ENCODE measurements at regions not wholly inside any gene's neighbourhood (a gene's known extent, or its start where the extent isn't known, plus 50 kb on each side); places are given as distances from the start of the nearest gene placed in this dataset.

DNA sequence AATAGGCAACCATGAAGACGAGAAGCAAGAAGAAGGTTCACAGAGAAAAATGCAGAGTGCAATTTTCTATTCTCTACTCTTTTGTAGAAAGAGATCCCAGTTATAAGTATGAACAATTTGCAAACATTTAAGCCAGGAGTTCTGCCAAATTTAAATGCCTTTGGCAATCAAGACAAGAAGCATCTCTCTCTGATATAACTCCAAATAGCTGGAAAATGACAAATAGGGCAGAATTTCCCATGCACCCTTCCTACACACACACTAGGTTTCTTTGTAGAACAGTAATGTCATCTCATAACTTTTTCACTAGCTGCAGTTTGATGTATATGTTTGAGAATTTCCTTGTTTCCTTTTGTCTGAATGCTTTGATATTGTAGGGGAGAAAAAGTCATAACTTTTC, 333.5 kb upstream of the AZI2 start:
- Histone ChIP-seq H3K4me3 (ENCODE audit: insufficient read depth, low read length, poor library complexity, severe bottlenecking) (no peak overlapping the region), H3K27ac (ENCODE audit: low read depth, low read length) (no peak overlapping the region), H3K79me2 (ENCODE audit: insufficient read depth, low read length) (no peaks in the 10 kb centered on the region), H3K9me2 (replicated peaks; ENCODE audit: insufficient read depth, low read length) (no peaks in the 10 kb centered on the region), H3F3A (ENCODE audit: insufficient read depth) (no peaks in the 10 kb centered on the region), H3K9ac (ENCODE audit: low read length) (no peak overlapping the region), H3K9me3 (ENCODE audit: insufficient read depth, low read length) (no peaks in the 10 kb centered on the region), H4K20me1 (ENCODE audit: low read depth, low read length) (no peaks in the 10 kb centered on the region), H2AFZ (ENCODE audit: low read depth, low read length, severe bottlenecking) (no peak overlapping the region), H3K4me2 (ENCODE audit: low read depth, low read length, poor library complexity, severe bottlenecking) (no peak overlapping the region), H3K27me3 (ENCODE audit: low read length) (no peaks in the 10 kb centered on the region), H3K36me3 (ENCODE audit: low read length) (no peaks in the 10 kb centered on the region)
- TF ChIP-seq EZH2phosphoT487 (conservative IDR thresholded peaks at IDR 0.05; ENCODE audit: low read length) = no peak
- TF ChIP-seq, protein P1, sequence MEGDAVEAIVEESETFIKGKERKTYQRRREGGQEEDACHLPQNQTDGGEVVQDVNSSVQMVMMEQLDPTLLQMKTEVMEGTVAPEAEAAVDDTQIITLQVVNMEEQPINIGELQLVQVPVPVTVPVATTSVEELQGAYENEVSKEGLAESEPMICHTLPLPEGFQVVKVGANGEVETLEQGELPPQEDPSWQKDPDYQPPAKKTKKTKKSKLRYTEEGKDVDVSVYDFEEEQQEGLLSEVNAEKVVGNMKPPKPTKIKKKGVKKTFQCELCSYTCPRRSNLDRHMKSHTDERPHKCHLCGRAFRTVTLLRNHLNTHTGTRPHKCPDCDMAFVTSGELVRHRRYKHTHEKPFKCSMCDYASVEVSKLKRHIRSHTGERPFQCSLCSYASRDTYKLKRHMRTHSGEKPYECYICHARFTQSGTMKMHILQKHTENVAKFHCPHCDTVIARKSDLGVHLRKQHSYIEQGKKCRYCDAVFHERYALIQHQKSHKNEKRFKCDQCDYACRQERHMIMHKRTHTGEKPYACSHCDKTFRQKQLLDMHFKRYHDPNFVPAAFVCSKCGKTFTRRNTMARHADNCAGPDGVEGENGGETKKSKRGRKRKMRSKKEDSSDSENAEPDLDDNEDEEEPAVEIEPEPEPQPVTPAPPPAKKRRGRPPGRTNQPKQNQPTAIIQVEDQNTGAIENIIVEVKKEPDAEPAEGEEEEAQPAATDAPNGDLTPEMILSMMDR (IDR thresholded peaks at IDR 0.05; ENCODE audit: insufficient read depth, low read length, poor library complexity, severe bottlenecking) = no peak

DNA sequence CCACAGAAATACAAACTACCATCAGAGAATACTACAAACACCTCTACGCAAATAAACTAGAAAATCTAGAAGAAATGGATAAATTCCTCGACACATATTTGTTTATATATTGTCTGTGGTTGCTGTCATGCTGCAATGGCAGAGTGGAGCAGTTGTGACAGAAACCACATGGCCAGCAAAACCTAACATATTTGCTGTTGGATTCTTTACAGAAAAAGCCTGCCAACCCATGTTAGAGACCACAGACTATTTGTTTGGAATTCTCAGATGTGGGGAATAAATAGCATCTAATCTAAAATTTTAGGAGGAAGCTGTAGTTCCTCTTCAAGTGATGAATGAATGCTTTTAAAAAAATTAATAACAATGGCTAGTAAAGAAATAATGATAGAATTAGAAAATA, 341.6 kb upstream of the AZI2 start:
- no peak overlapping the region for H3K9ac ChIP-seq (ENCODE audit: low read length)
- H3K9me3 ChIP-seq (ENCODE audit: insufficient read depth, low read length) = no peaks in the 10 kb centered on the region

DNA sequence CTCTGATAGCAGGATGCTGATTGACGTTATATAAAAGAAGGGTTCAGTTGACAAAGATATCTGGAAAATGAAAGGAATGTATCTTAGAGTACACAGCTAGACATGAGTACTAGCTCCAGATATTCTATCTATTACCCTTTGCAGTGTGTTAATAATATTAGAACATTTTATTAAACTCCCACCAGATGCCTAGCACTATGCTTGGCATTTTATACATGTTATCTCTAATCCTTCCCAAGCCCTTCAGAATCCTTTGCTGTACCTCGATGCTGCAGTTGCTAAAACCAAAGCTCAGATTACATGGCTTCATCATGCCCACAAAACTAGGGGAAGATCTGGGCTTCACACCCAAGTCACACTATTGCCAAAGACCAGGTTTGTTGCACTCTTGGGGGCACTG, 350.1 kb upstream of the AZI2 start:
- Histone ChIP-seq H3K36me3 (ENCODE audit: low read length) (no peaks in the 10 kb centered on the region), H3K9me3 (ENCODE audit: insufficient read depth, low read length) (0 out of 2 replicates have a peak, but pooled peaks cover 3% of the 10 kb centered on the region), H3K9ac (ENCODE audit: low read length) (no peak overlapping the region), H4K20me1 (ENCODE audit: low read depth, low read length) (no peaks in the 10 kb centered on the region), H3K27ac (ENCODE audit: low read depth, low read length) (no peak overlapping the region), H3K79me2 (ENCODE audit: insufficient read depth, low read length) (no peaks in the 10 kb centered on the region), H3K9me2 (replicated peaks; ENCODE audit: insufficient read depth, low read length) (no peaks in the 10 kb centered on the region), H3K4me2 (ENCODE audit: low read depth, low read length, poor library complexity, severe bottlenecking) (no peak overlapping the region), H3K27me3 (ENCODE audit: low read length) (no peaks in the 10 kb centered on the region), H2AFZ (ENCODE audit: low read depth, low read length, severe bottlenecking) (no peak overlapping the region), H3F3A (ENCODE audit: insufficient read depth) (no peaks in the 10 kb centered on the region), H3K4me3 (ENCODE audit: insufficient read depth, low read length, poor library complexity, severe bottlenecking) (no peak overlapping the region)
- TF ChIP-seq, protein P1 (IDR thresholded peaks at IDR 0.05; ENCODE audit: insufficient read depth, low read length, poor library complexity, severe bottlenecking) = no peak
- TF ChIP-seq EZH2phosphoT487 (conservative IDR thresholded peaks at IDR 0.05; ENCODE audit: low read length) = no peak

More for the DNA sequence above, 341.6 kb upstream of the AZI2 start:
- H3K79me2 ChIP-seq (ENCODE audit: insufficient read depth, low read length) = no peaks in the 10 kb centered on the region
- no peak overlapping the region for H3K4me2 ChIP-seq (ENCODE audit: low read depth, low read length, poor library complexity, severe bottlenecking)
- no peak overlapping the region for H2AFZ ChIP-seq (ENCODE audit: low read depth, low read length, severe bottlenecking)
- no peaks in the 10 kb centered on the region for H3K27me3 ChIP-seq (ENCODE audit: low read length)
- H3F3A ChIP-seq (ENCODE audit: insufficient read depth) = no peaks in the 10 kb centered on the region
- no peaks in the 10 kb centered on the region for H3K36me3 ChIP-seq (ENCODE audit: low read length)
- no peak overlapping the region for H3K4me3 ChIP-seq (ENCODE audit: insufficient read depth, low read length, poor library complexity, severe bottlenecking)
- TF ChIP-seq EZH2phosphoT487 (conservative IDR thresholded peaks at IDR 0.05; ENCODE audit: low read length) = no peak
- TF ChIP-seq, protein P1 (IDR thresholded peaks at IDR 0.05; ENCODE audit: insufficient read depth, low read length, poor library complexity, severe bottlenecking) = no peak
- no peak overlapping the region for H3K27ac ChIP-seq (ENCODE audit: low read depth, low read length)
- H3K9me2 ChIP-seq (replicated peaks; ENCODE audit: insufficient read depth, low read length) = no peaks in the 10 kb centered on the region
- no peaks in the 10 kb centered on the region for H4K20me1 ChIP-seq (ENCODE audit: low read depth, low read length)
